HepG2 (cell line): ENCODE measurements at regions not wholly inside any gene's neighbourhood (a gene's known extent, or its start where the extent isn't known, plus 50 kb on each side); places are given as distances from the start of the nearest gene placed in this dataset.

Source experiments
- HMG20B ChIP-seq: conservative IDR thresholded peaks from 2 replicates; pipeline ENCODE4 v1.6.1; 2016; ENCODE audit warnings: missing genetic modification reagents, missing compliant biosample characterization
- NFAT5 ChIP-seq: sonication (generic); formaldehyde crosslinking; IDR thresholded peaks from 2 replicates; pipeline ENCODE4 v1.4.0; 2020; ENCODE audit warnings: missing genetic modification reagents
- NR0B2 ChIP-seq: sonication (generic); formaldehyde crosslinking; IDR thresholded peaks from 2 replicates; pipeline ENCODE4 v1.4.0; 2020; ENCODE audit warnings: mild to moderate bottlenecking, missing genetic modification reagents
- ZBTB34 ChIP-seq: sonication (generic); formaldehyde crosslinking; IDR thresholded peaks from 2 replicates; pipeline ENCODE4 v1.8.0; 2022; ENCODE audit warnings: mild to moderate bottlenecking, missing genetic modification reagents
- ZFP91 ChIP-seq: sonication (generic); formaldehyde crosslinking; IDR thresholded peaks from 2 replicates; pipeline ENCODE4 v1.9.0; 2022; ENCODE audit warnings: missing genetic modification reagents, mild to moderate bottlenecking, borderline replicate concordance
- ZNF33A ChIP-seq: sonication (generic); formaldehyde crosslinking; IDR thresholded peaks from 2 replicates; pipeline ENCODE4 v1.5.1; 2020; ENCODE audit warnings: missing genetic modification reagents, mild to moderate bottlenecking, moderate library complexity, borderline replicate concordance
- ZNF441 ChIP-seq: sonication (generic); formaldehyde crosslinking; IDR thresholded peaks from 2 replicates; pipeline ENCODE4 v1.7.0; 2021; ENCODE audit warnings: missing genetic modification reagents, borderline replicate concordance
- ZNF776 ChIP-seq: sonication (generic); formaldehyde crosslinking; IDR thresholded peaks from 2 replicates; pipeline ENCODE4 v1.4.0; 2020; ENCODE audit warnings: mild to moderate bottlenecking, missing genetic modification reagents
- TF ChIP-seq, protein P1 (sequence below): sonication (generic); formaldehyde crosslinking; IDR thresholded peaks from 2 replicates; pipeline ENCODE4 v1.9.0; 2021; ENCODE audit warnings: missing genetic modification reagents, borderline replicate concordance
- TF ChIP-seq, protein P2 (sequence below): sonication (generic); formaldehyde crosslinking; IDR thresholded peaks from 2 replicates; pipeline ENCODE4 v1.4.0; 2020; ENCODE audit warnings: missing genetic modification reagents
- TF ChIP-seq, protein P3 (sequence below): sonication (generic); formaldehyde crosslinking; conservative IDR thresholded peaks from 2 replicates; pipeline ENCODE4 v1.5.0; 2020; ENCODE audit warnings: missing genetic modification reagents

DNA sequence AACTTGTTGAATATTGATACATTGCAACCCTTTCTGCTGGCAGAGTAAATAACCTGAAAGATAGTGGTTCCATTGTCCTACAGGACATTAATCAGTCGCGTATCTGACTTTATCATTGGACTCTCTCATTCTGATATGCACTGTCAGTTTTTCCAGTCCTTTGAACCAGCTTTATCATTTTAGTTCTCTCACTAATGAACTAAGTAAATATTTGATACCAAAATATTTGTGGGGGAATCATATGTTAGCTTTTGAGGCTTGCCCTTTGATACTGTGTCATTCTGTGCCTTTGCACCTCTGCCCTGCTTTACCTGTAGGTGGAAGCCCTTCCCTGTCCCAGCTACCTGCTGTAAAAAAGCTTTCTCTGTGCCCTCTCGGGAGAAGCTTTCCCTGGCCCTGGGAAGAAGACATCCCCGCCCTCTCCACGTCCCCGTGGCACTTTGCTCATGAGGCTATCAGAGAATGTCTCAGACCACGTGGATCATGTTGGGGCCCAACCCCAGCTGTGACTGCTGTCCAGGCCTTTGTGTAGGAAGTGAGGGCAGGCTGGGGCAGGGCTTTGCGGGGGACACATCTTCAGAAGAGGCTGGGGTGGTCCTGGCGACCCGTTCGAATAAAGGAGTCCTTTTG lies 117.8 kb upstream of the NXT1 start (continued):
- no peak for TF ChIP-seq NFAT5
- TF ChIP-seq HMG20B (CRISPR knock-in tag): no peak
- TF ChIP-seq, protein P1, sequence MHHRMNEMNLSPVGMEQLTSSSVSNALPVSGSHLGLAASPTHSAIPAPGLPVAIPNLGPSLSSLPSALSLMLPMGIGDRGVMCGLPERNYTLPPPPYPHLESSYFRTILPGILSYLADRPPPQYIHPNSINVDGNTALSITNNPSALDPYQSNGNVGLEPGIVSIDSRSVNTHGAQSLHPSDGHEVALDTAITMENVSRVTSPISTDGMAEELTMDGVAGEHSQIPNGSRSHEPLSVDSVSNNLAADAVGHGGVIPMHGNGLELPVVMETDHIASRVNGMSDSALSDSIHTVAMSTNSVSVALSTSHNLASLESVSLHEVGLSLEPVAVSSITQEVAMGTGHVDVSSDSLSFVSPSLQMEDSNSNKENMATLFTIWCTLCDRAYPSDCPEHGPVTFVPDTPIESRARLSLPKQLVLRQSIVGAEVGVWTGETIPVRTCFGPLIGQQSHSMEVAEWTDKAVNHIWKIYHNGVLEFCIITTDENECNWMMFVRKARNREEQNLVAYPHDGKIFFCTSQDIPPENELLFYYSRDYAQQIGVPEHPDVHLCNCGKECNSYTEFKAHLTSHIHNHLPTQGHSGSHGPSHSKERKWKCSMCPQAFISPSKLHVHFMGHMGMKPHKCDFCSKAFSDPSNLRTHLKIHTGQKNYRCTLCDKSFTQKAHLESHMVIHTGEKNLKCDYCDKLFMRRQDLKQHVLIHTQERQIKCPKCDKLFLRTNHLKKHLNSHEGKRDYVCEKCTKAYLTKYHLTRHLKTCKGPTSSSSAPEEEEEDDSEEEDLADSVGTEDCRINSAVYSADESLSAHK: no peak
- no peak for TF ChIP-seq ZBTB34
- TF ChIP-seq, protein P2, sequence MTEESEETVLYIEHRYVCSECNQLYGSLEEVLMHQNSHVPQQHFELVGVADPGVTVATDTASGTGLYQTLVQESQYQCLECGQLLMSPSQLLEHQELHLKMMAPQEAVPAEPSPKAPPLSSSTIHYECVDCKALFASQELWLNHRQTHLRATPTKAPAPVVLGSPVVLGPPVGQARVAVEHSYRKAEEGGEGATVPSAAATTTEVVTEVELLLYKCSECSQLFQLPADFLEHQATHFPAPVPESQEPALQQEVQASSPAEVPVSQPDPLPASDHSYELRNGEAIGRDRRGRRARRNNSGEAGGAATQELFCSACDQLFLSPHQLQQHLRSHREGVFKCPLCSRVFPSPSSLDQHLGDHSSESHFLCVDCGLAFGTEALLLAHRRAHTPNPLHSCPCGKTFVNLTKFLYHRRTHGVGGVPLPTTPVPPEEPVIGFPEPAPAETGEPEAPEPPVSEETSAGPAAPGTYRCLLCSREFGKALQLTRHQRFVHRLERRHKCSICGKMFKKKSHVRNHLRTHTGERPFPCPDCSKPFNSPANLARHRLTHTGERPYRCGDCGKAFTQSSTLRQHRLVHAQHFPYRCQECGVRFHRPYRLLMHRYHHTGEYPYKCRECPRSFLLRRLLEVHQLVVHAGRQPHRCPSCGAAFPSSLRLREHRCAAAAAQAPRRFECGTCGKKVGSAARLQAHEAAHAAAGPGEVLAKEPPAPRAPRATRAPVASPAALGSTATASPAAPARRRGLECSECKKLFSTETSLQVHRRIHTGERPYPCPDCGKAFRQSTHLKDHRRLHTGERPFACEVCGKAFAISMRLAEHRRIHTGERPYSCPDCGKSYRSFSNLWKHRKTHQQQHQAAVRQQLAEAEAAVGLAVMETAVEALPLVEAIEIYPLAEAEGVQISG (CRISPR knock-in tag): no peak
- no peak for TF ChIP-seq NR0B2
- no peak for TF ChIP-seq ZNF776
- no peak; the same call in 1 of the 2 replicates for TF ChIP-seq ZFP91 (CRISPR knock-in tag)
- no peak for TF ChIP-seq ZNF441 (CRISPR knock-in tag)
- TF ChIP-seq ZNF33A (CRISPR knock-in tag): no peak
- TF ChIP-seq, protein P3, sequence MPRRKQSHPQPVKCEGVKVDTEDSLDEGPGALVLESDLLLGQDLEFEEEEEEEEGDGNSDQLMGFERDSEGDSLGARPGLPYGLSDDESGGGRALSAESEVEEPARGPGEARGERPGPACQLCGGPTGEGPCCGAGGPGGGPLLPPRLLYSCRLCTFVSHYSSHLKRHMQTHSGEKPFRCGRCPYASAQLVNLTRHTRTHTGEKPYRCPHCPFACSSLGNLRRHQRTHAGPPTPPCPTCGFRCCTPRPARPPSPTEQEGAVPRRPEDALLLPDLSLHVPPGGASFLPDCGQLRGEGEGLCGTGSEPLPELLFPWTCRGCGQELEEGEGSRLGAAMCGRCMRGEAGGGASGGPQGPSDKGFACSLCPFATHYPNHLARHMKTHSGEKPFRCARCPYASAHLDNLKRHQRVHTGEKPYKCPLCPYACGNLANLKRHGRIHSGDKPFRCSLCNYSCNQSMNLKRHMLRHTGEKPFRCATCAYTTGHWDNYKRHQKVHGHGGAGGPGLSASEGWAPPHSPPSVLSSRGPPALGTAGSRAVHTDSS (CRISPR knock-in tag): no peak
